HEK293 (cell line): ENCODE measurements at regions not wholly inside any gene's neighbourhood (a gene's known extent, or its start where the extent isn't known, plus 50 kb on each side); places are given as distances from the start of the nearest gene placed in this dataset.

Experiments
- CTCF ChIA-PET: fragments of 350-600 bp; formaldehyde crosslinking; extraction: SDS; loops from one replicate; lab custom pipeline; 2021; ENCODE audit warnings: antibody characterized with exemption; lab: Yijun Ruan, JAX
- POLR2A ChIA-PET: fragments of 300-600 bp; formaldehyde crosslinking; extraction: SDS; loops from one replicate; lab custom pipeline; 2020; ENCODE audit warnings: antibody characterized with exemption, inconsistent platforms; lab: Yijun Ruan, JAX
- H3K27ac ChIP-seq: fragments of 200-500 bp; sonication (Bioruptor generic); 2 replicates; pipeline ENCODE4 v1.5.1; 2014; ENCODE audit warnings: low read depth, low read length, control low read depth, inconsistent platforms; ENCODE audit errors: extremely low read depth
- H3K36me3 ChIP-seq, 2 experiments: fragments of 200-500 bp in 1 of 2; sonication (Bioruptor generic) in 1 of 2; 1 replicate in 1 of 2; 2 replicates in 1 of 2; pipeline ENCODE4 v1.5.1; 2014 to 2017; ENCODE audit warnings: inconsistent platforms in 2 of 2, low read length in 2 of 2; ENCODE audit not compliant: control insufficient read depth in 2 of 2, insufficient read depth in 1 of 2
- H3K4me1 ChIP-seq: fragments of 200-500 bp; sonication (Bioruptor generic); 2 replicates; pipeline ENCODE4 v1.5.1; 2014; ENCODE audit warnings: mild to moderate bottlenecking, low read length, inconsistent platforms; ENCODE audit not compliant: control insufficient read depth, insufficient read depth
- H3K4me3 ChIP-seq: 2 replicates; pipeline ENCODE4 v1.5.1; 2011; ENCODE audit warnings: low read depth, mild to moderate bottlenecking, control low read depth, low read length, moderate library complexity
- H3K9me3 ChIP-seq: fragments of 200-500 bp; sonication (Bioruptor generic); 2 replicates; pipeline ENCODE4 v1.5.1; 2014; ENCODE audit warnings: low read depth, low read length, inconsistent platforms; ENCODE audit not compliant: control insufficient read depth, insufficient read depth
- CTCF ChIP-seq: fragments of 450-650 bp; formaldehyde crosslinking; IDR thresholded peaks from 2 replicates; pipeline ENCODE4 v1.5.1; 2016; ENCODE audit warnings: missing biosample characterization, missing genetic modification characterization
- PATZ1 ChIP-seq: fragments of 450-650 bp; formaldehyde crosslinking; IDR thresholded peaks from 2 replicates; pipeline ENCODE4 v1.5.1; 2016; ENCODE audit warnings: missing biosample characterization, missing genetic modification characterization
- PRDM4 ChIP-seq: fragments of 450-650 bp; formaldehyde crosslinking; IDR thresholded peaks from 2 replicates; pipeline ENCODE4 v1.5.1; 2017; ENCODE audit warnings: missing biosample characterization, missing genetic modification characterization
- TSHZ1 ChIP-seq: fragments of 450-650 bp; formaldehyde crosslinking; IDR thresholded peaks from 2 replicates; pipeline ENCODE4 v1.5.1; 2016; ENCODE audit warnings: missing biosample characterization, missing genetic modification characterization, borderline replicate concordance
- ZFHX2 ChIP-seq: fragments of 450-650 bp; formaldehyde crosslinking; conservative IDR thresholded peaks from 2 replicates; pipeline ENCODE4 v1.5.1; 2016; ENCODE audit warnings: missing biosample characterization, missing genetic modification characterization
- ZNF114 ChIP-seq: fragments of 450-650 bp; formaldehyde crosslinking; IDR thresholded peaks from 2 replicates; pipeline ENCODE4 v1.5.0; 2017; ENCODE audit warnings: missing biosample characterization, missing genetic modification characterization
- ZNF18 ChIP-seq: fragments of 450-650 bp; formaldehyde crosslinking; IDR thresholded peaks from 2 replicates; pipeline ENCODE4 v1.5.1; 2016; ENCODE audit warnings: missing biosample characterization, missing genetic modification characterization
- ZNF184 ChIP-seq: fragments of 450-650 bp; IDR thresholded peaks from 2 replicates; pipeline ENCODE4 v1.5.1; 2018; ENCODE audit warnings: missing biosample characterization, mild to moderate bottlenecking, missing genetic modification characterization
- ZNF37A ChIP-seq: fragments of 450-650 bp; IDR thresholded peaks from 2 replicates; pipeline ENCODE4 v1.5.1; 2018; ENCODE audit warnings: missing biosample characterization, missing genetic modification characterization
- ZNF394 ChIP-seq: fragments of 450-650 bp; formaldehyde crosslinking; IDR thresholded peaks from 2 replicates; pipeline ENCODE4 v1.5.1; 2016; ENCODE audit warnings: missing biosample characterization, missing genetic modification characterization, mild to moderate bottlenecking, moderate library complexity, borderline replicate concordance
- ZNF600 ChIP-seq: fragments of 450-650 bp; formaldehyde crosslinking; IDR thresholded peaks from 2 replicates; pipeline ENCODE4 v1.5.1; 2016; ENCODE audit warnings: missing biosample characterization, missing genetic modification characterization
- ZNF629 ChIP-seq: fragments of 450-650 bp; formaldehyde crosslinking; IDR thresholded peaks from 2 replicates; pipeline ENCODE4 v1.5.1; 2017; ENCODE audit warnings: missing biosample characterization, missing genetic modification characterization
- ZNF837 ChIP-seq: fragments of 450-650 bp; formaldehyde crosslinking; IDR thresholded peaks from 2 replicates; pipeline ENCODE4 v1.5.1; 2016; ENCODE audit warnings: missing biosample characterization, missing genetic modification characterization
- ZSCAN16 ChIP-seq: fragments of 450-650 bp; formaldehyde crosslinking; IDR thresholded peaks from 2 replicates; pipeline ENCODE4 v1.5.1; 2016; ENCODE audit warnings: missing biosample characterization, missing genetic modification characterization
- ZSCAN30 ChIP-seq: fragments of 450-650 bp; IDR thresholded peaks from 2 replicates; pipeline ENCODE4 v1.5.1; 2018; ENCODE audit warnings: missing biosample characterization, mild to moderate bottlenecking, missing genetic modification characterization, moderate library complexity

DNA sequence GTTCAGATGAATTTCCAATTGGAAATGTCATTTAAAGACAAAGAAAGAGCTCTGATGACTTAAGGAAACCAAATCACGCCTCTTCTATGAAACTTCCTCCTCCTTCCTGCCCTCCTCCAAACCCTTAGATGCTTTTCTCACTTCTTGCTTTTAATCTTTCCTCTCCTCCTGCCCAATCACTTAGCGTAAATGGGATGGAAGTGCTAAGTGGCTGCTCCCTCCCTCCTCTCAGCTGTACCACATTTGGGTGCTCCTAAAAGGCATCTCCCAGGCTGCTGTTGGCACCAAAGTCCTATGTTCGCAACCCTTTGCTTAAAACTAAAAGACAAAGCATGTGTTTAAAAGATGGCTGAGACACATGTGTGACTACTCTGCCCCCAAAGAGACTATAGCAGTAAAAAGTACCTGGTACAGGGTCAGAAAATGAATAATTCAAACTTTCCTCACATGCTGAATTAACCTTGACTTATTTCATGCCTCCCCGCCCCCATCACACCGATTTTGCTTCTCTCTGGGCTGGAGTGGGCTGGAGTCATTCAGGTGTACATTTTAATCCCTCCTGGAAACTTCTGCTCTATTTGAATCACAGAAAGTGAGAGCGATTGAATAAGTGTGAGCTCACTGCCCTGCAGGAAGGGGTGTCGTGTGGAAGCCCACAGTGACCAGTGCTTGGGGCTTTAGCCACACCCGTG lies 59.2 kb upstream of the KLF7 start (continued):
- TF ChIP-seq PRDM4 (tag by site-specific recombination) (no peak), ZNF394 (tag by site-specific recombination) (no peak), ZSCAN16 (tag by site-specific recombination) (no peak), CTCF (tag by site-specific recombination) (no peak), ZNF600 (no peak)
- TF ChIP-seq, all 188 proteins: peak for 0

DNA sequence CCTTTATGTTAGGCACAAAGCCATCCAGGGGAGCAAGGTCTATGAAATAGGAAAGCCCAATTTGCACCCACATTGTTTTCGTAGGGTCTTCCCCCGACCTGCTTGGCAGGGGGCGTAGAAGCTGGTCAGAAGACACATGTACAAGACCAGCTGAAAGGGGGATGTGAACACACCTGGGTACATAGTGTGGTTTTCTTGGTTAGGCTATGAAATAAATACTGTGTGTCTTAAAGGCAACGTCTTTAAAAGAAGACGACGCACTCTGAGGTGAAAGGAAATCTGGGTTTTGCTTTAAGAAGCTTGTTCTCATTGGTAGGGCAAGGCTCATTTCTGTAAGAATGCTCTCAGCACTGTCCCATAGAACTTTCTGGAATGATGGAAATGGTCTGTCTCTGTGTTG lies 60.0 kb upstream of the KLF7 start:
- TF ChIP-seq ZNF184 (tag by site-specific recombination) (no peak), TSHZ1 (tag by site-specific recombination) (no peak), ZNF629 (tag by site-specific recombination) (no peak), ZNF114 (tag by site-specific recombination) (no peak), ZNF37A (tag by site-specific recombination) (no peak), ZNF394 (tag by site-specific recombination) (no peak), ZNF18 (no peak), ZSCAN30 (tag by site-specific recombination) (no peak), ZFHX2 (tag by site-specific recombination) (no peak), PATZ1 (tag by site-specific recombination) (no peak), ZNF837 (no peak)
- ChIA-PET POLR2A (no interaction called here), CTCF (interaction anchor here (0.6 kb wide), 1 partner anchor 323 kb away, joined by 4 read pairs; no protein-coding TSS in a partner anchor)

More for the DNA sequence above, 60.0 kb upstream of the KLF7 start:
- Histone ChIP-seq H3K4me3 (no peak overlapping the region), H3K9me3 (no peaks in the 10 kb centered on the region), H3K4me1 (no peaks in the 10 kb centered on the region), H3K36me3 (no peaks in the 10 kb centered on the region), H3K27ac (no peak overlapping the region)
